ENCODE measurements at regions not wholly inside any gene's neighbourhood (a gene's known extent, or its start where the extent isn't known, plus 50 kb on each side); places are given as distances from the start of the nearest gene placed in this dataset.
A peak's percentile ranks its signal among the peaks of the same experiment; 100 is the strongest.

DNA sequence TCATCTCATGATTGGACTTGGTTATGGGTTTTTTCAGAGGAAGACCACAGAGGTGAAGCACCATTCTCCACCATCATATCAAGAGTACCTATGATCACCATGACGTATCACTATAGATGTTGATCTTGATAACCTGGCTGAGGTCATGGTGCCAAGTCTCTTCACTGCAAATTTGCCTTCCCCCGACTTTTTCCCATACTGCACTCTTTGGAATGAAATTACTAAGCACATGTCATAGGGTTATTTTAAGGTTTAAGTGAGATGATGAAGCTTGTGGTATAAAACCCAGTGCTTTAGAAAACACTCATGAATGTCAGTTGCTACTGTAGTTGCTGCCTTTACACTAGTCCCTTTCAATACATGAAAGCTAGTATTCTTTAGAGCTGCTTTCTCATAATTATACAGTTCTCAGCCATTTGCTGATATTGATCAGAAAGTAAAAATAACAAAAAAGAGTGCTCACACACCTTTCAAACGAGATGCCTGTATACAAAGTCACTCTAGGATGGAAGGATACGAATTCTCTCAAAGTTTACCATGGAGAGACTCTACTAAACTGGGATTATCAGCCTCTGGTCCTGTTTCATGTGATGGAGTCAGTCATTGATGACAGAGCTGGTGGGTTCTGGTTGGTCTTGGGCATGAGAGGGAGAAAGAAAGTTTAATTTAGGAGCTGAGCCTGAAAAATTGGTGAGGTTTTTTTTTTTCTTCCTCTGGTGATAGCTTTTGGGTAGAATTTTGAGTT is 228.1 kb downstream of the PRL start:
- TF ChIP-seq, protein P1, sequence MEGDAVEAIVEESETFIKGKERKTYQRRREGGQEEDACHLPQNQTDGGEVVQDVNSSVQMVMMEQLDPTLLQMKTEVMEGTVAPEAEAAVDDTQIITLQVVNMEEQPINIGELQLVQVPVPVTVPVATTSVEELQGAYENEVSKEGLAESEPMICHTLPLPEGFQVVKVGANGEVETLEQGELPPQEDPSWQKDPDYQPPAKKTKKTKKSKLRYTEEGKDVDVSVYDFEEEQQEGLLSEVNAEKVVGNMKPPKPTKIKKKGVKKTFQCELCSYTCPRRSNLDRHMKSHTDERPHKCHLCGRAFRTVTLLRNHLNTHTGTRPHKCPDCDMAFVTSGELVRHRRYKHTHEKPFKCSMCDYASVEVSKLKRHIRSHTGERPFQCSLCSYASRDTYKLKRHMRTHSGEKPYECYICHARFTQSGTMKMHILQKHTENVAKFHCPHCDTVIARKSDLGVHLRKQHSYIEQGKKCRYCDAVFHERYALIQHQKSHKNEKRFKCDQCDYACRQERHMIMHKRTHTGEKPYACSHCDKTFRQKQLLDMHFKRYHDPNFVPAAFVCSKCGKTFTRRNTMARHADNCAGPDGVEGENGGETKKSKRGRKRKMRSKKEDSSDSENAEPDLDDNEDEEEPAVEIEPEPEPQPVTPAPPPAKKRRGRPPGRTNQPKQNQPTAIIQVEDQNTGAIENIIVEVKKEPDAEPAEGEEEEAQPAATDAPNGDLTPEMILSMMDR (IDR thresholded peaks at IDR 0.05): no peak
- no peak for TF ChIP-seq POLR2A (IDR thresholded peaks at IDR 0.05)
- 86 to 92% (median 90%) methylated on average over 4 of the region's 4 CpGs for WGBS, 4 donors
- no peaks in the 10 kb centered on the region for H3K27me3 ChIP-seq
- intact Hi-C loops (cut with DNase I): no loop called here
- no peaks in the 10 kb centered on the region for H3K36me3 ChIP-seq
- no peaks in the 10 kb centered on the region for H3K9me3 ChIP-seq
- H3K4me3 ChIP-seq: no peak overlapping the region
- ATAC-seq: no peak
- no peak for DNase-seq
- peaks cover 0 to 53% (median 21%) of the 10 kb centered on the region in 12 donors for H3K4me1 ChIP-seq
- H3K27ac ChIP-seq: no peak overlapping the region

DNA sequence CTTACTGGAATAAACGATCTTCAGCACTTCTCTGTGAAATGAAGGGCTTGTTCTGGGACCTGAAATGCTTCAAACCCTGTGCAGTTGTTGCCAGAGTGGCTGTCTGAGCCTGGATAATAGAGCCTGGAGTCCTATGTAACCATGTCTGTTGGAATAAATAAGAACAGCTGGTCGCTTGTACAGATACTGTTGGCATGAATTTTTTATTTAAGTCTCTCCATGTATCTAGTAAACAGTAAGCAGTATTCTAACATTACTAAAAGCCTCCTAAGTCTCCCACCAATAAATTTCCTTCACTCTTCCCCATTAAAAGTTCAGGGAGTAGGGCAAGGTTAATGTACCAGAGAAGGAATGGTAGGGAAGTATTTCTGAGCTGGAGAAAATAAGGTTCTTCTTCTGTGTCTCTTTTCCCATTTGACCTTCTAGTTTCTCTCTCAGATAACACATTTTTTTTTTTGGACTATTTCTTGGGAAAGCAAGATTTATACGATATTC is 227.5 kb downstream of the PRL start:
- DNase-seq: no peak
- H3K36me3 ChIP-seq: no peaks in the 10 kb centered on the region
- no peaks in the 10 kb centered on the region for H3K9me3 ChIP-seq
- peaks cover 0 to 53% (median 21%) of the 10 kb centered on the region in 12 donors for H3K4me1 ChIP-seq
- H3K4me3 ChIP-seq: no peak overlapping the region
- H3K27me3 ChIP-seq: no peaks in the 10 kb centered on the region
- TF ChIP-seq POLR2A (IDR thresholded peaks at IDR 0.05): no peak
- TF ChIP-seq, protein P1 (IDR thresholded peaks at IDR 0.05): no peak
- 79 to 83% (median 82%) methylated on average over 3 of the region's 3 CpGs for WGBS, 4 donors
- intact Hi-C loops (cut with DNase I): no loop called here
- no peak for ATAC-seq
- H3K27ac ChIP-seq: no peak overlapping the region

DNA sequence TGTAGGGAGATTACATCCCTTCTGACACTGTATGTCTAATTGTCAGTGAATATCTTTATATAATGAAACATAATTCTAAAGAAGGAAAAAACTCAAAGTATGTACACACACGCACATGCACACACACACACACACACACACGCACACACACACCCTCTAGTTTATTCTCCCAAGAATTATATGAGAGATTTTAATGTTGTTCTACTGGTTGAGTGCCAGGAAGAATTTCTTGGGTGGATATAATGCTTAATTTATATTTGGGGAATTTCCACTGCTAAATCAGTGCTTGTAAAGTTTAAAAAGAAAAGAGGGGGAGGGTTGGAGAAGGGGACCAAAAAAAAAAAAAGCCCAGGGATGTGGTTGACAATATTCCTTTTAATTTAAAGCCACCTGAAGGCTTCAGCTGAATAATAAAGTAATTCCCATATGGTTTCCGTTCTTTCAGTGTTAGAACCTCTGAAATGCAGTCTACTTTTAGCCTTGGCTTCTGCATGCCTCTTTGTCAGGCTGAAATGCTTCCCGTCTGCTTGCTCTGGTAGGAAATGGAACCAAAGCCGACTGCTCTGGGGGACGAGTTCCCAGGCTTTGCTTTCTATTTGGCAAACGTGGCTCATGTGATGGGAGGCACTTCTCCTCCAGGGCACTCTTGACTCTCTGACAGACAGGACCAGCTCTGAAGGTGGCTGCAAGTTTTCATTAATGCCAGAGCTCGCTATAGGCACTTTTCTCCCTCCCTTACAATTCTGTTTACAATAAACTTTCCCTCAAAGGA is 225.4 kb downstream of the PRL start:
- Histone ChIP-seq H3K4me1 (peaks cover 0 to 48% (median 19%) of the 10 kb centered on the region in 12 donors), H3K27ac (peak overlapping the region; percentile 29 to 82 (median 66)), H3K9me3 (no peaks in the 10 kb centered on the region), H3K27me3 (no peaks in the 10 kb centered on the region), H3K36me3 (no peaks in the 10 kb centered on the region), H3K4me3 (peak overlapping the region in 9 of 12 donors; percentile 1 to 51 (median 24))
- DNase-seq: peak in 4 of 5 donors; percentile 57 to 75 (median 59)
- intact Hi-C loops (cut with DNase I): loop anchor here in 2 of 10 donors (2.0 to 10.0 kb wide), 2 partner anchors 73 to 477 kb away; partner anchors contain the start of gene SOX4 (in 2 of the 2)
- 16 to 21% (median 20%) methylated on average over 8 of the region's 8 CpGs for WGBS, 4 donors
- peak; percentile 79 to 94 (median 86) for ATAC-seq
- no peak for TF ChIP-seq POLR2A (IDR thresholded peaks at IDR 0.05)
- TF ChIP-seq, protein P1 (IDR thresholded peaks at IDR 0.05): no peak

GRCh38 chr6:22072949-22073348 is 223.9 kb downstream of the PRL start:
- Histone ChIP-seq H3K27ac (peak overlapping the region in 2 of 12 donors; percentile 9 to 82), H3K9me3 (no peaks in the 10 kb centered on the region), H3K4me1 (peaks cover 0 to 35% (median 18%) of the 10 kb centered on the region in 12 donors), H3K4me3 (no peak overlapping the region), H3K27me3 (no peaks in the 10 kb centered on the region), H3K36me3 (no peaks in the 10 kb centered on the region)
- intact Hi-C loops (cut with DNase I): loop anchor here in 2 of 10 donors (10.0 kb wide), 1 partner anchor 478 kb away; the partner anchor contains the start of gene SOX4 (in 2 of the 2)
- ATAC-seq (no peak), DNase-seq (no peak)
- TF ChIP-seq, protein P1 (IDR thresholded peaks at IDR 0.05): no peak
- TF ChIP-seq POLR2A (IDR thresholded peaks at IDR 0.05): no peak

All from heart left ventricle (tissue), 16 donors.